ENCODE measurements at regions not wholly inside any gene's neighbourhood (a gene's known extent, or its start where the extent isn't known, plus 50 kb on each side); places are given as distances from the start of the nearest gene placed in this dataset.

GRCh38 chr2:62568074-62568473 is 62.1 kb upstream of the TMEM17 start:
- CTCF ChIA-PET, result no interaction called here
- no peaks in the 10 kb centered on the region for H3K9me3 ChIP-seq (ENCODE audit: low read length)
- no peak overlapping the region for H3K4me2 ChIP-seq (ENCODE audit: low read length)

GRCh38 chr2:62567669-62568068 is 61.7 kb upstream of the TMEM17 start:
- TF ChIP-seq CTCF (conservative IDR thresholded peaks at IDR 0.05; ENCODE audit: low read depth, low read length) (no peak), EZH2phosphoT487 (IDR thresholded peaks at IDR 0.05; ENCODE audit: borderline replicate concordance, low read length) (no peak), EZH2 (IDR thresholded peaks at IDR 0.05; ENCODE audit: low read length, unreplicated experiment) (no peak)
- intact Hi-C loops (cut with micrococcal nuclease), result no loop called here
- H3K9me3 ChIP-seq (ENCODE audit: low read length), result no peaks in the 10 kb centered on the region
- no peak overlapping the region for H3K9ac ChIP-seq (ENCODE audit: low read length)
- H4K20me1 ChIP-seq (ENCODE audit: low read length), result no peaks in the 10 kb centered on the region
- 0 out of 2 replicates have a peak, but pooled peaks cover 18% of the 10 kb centered on the region for H3K4me1 ChIP-seq (ENCODE audit: insufficient read depth, low read length)
- no peaks in the 10 kb centered on the region for H3K9me2 ChIP-seq (replicated peaks; ENCODE audit: low read length)
- no peaks in the 10 kb centered on the region for H3K27me3 ChIP-seq (ENCODE audit: low read length)
- no TSS peak for BruUV-seq (replicated peaks)
- ATAC-seq (no peak), DNase-seq (no peak)
- POLR2A ChIA-PET (ENCODE audit: unreplicated experiment), result no interaction called here
- CTCF ChIA-PET, result no interaction called here
- H2AFZ ChIP-seq (ENCODE audit: low read length), result no peak overlapping the region
- H3K36me3 ChIP-seq (ENCODE audit: low read depth, low read length), result no peaks in the 10 kb centered on the region
- H3F3A ChIP-seq (ENCODE audit: low read length, unreplicated experiment), result no peaks in the 10 kb centered on the region
- H3K4me3 ChIP-seq (ENCODE audit: low read length), result no peak overlapping the region
- H3K4me2 ChIP-seq (ENCODE audit: low read length), result no peak overlapping the region
- H3K27ac ChIP-seq (ENCODE audit: low read length), result no peak overlapping the region
- H3K79me2 ChIP-seq (ENCODE audit: low read length), result no peaks in the 10 kb centered on the region

More at GRCh38 chr2:62568074-62568473, 62.1 kb upstream of the TMEM17 start:
- no peak overlapping the region for H3K9ac ChIP-seq (ENCODE audit: low read length)
- no peaks in the 10 kb centered on the region for H3K9me2 ChIP-seq (replicated peaks; ENCODE audit: low read length)
- no peaks in the 10 kb centered on the region for H3K27me3 ChIP-seq (ENCODE audit: low read length)
- no peaks in the 10 kb centered on the region for H4K20me1 ChIP-seq (ENCODE audit: low read length)
- no peaks in the 10 kb centered on the region for H3K79me2 ChIP-seq (ENCODE audit: low read length)
- intact Hi-C loops (cut with micrococcal nuclease), result no loop called here
- DNase-seq (no peak), ATAC-seq (no peak)
- no peak overlapping the region for H3K27ac ChIP-seq (ENCODE audit: low read length)
- no TSS peak for BruUV-seq (replicated peaks)
- no peak for TF ChIP-seq CTCF (conservative IDR thresholded peaks at IDR 0.05; ENCODE audit: low read depth, low read length)
- no peak for TF ChIP-seq EZH2 (IDR thresholded peaks at IDR 0.05; ENCODE audit: low read length, unreplicated experiment)
- H3F3A ChIP-seq (ENCODE audit: low read length, unreplicated experiment), result no peaks in the 10 kb centered on the region
- H2AFZ ChIP-seq (ENCODE audit: low read length), result no peak overlapping the region
- 0 out of 2 replicates have a peak, but pooled peaks cover 18% of the 10 kb centered on the region for H3K4me1 ChIP-seq (ENCODE audit: insufficient read depth, low read length)
- H3K36me3 ChIP-seq (ENCODE audit: low read depth, low read length), result no peaks in the 10 kb centered on the region
- H3K4me3 ChIP-seq (ENCODE audit: low read length), result no peak overlapping the region
- POLR2A ChIA-PET (ENCODE audit: unreplicated experiment), result no interaction called here

GRCh38 chr2:62566847-62567246 is 60.9 kb upstream of the TMEM17 start:
- ChIA-PET CTCF (no interaction called here), POLR2A (ENCODE audit: unreplicated experiment) (no interaction called here)
- H3K27me3 ChIP-seq (ENCODE audit: low read length), result no peaks in the 10 kb centered on the region
- no peaks in the 10 kb centered on the region for H4K20me1 ChIP-seq (ENCODE audit: low read length)
- intact Hi-C loops (cut with micrococcal nuclease), result no loop called here
- no peaks in the 10 kb centered on the region for H3K9me2 ChIP-seq (replicated peaks; ENCODE audit: low read length)
- no peak overlapping the region for H3K9ac ChIP-seq (ENCODE audit: low read length)
- DNase-seq, result no peak
- peak; percentile 96 for ATAC-seq
- no peaks in the 10 kb centered on the region for H3K9me3 ChIP-seq (ENCODE audit: low read length)
- no peak overlapping the region for H3K27ac ChIP-seq (ENCODE audit: low read length)
- no peaks in the 10 kb centered on the region for H3K36me3 ChIP-seq (ENCODE audit: low read depth, low read length)
- H3K4me3 ChIP-seq (ENCODE audit: low read length), result no peak overlapping the region
- 0 out of 2 replicates have a peak, but pooled peaks cover 18% of the 10 kb centered on the region for H3K4me1 ChIP-seq (ENCODE audit: insufficient read depth, low read length)
- no peaks in the 10 kb centered on the region for H3K79me2 ChIP-seq (ENCODE audit: low read length)
- H3K4me2 ChIP-seq (ENCODE audit: low read length), result no peak overlapping the region
- no peaks in the 10 kb centered on the region for H3F3A ChIP-seq (ENCODE audit: low read length, unreplicated experiment)
- no peak for TF ChIP-seq EZH2phosphoT487 (IDR thresholded peaks at IDR 0.05; ENCODE audit: borderline replicate concordance, low read length)
- no peak for TF ChIP-seq CTCF (conservative IDR thresholded peaks at IDR 0.05; ENCODE audit: low read depth, low read length)
- TF ChIP-seq EZH2 (IDR thresholded peaks at IDR 0.05; ENCODE audit: low read length, unreplicated experiment), result no peak
- H2AFZ ChIP-seq (ENCODE audit: low read length), result peak overlapping the region; percentile 5; the same call in 1 of the 2 replicates
- BruUV-seq (replicated peaks), result no TSS peak

Measured in PC-3 (cell line).